ENCODE measurements at regions not wholly inside any gene's neighbourhood (a gene's known extent, or its start where the extent isn't known, plus 50 kb on each side); places are given as distances from the start of the nearest gene placed in this dataset.
"Not testable (repeated sequence)": the region's sequence is repeated elsewhere in the genome, so short reads cannot be mapped to it uniquely, and the experiment has no call there.

- no peak for DNase-seq (ENCODE audit: low spot score)
Observed at GRCh38 chr12:131192951-131193350, 239.2 kb downstream of the ADGRD1 start.

GRCh38 chr12:131194166-131194565 is 240.5 kb downstream of the ADGRD1 start:
- no peak for DNase-seq (ENCODE audit: low spot score)

- DNase-seq (ENCODE audit: low spot score): no peak
Observed at GRCh38 chr12:131195796-131196195, 242.1 kb downstream of the ADGRD1 start.

- no peak for DNase-seq (ENCODE audit: low spot score)
Observed at GRCh38 chr12:131196220-131196619, 242.5 kb downstream of the ADGRD1 start.

GRCh38 chr12:131197490-131197889 is 243.8 kb downstream of the ADGRD1 start:
- no peak for DNase-seq (ENCODE audit: low spot score)

GRCh38 chr12:131199221-131199620 is 245.5 kb downstream of the ADGRD1 start:
- no peak for DNase-seq (ENCODE audit: low spot score)

- not testable (repeated sequence) for DNase-seq (ENCODE audit: low spot score)
Observed at GRCh38 chr12:131201912-131202311, 248.2 kb downstream of the ADGRD1 start.

- DNase-seq (ENCODE audit: low spot score): no peak
Observed at GRCh38 chr12:131202592-131203378, 249.1 kb downstream of the ADGRD1 start.

GRCh38 chr12:131203666-131204415 is 250.1 kb downstream of the ADGRD1 start:
- DNase-seq (ENCODE audit: low spot score): no peak

- no peak for DNase-seq (ENCODE audit: low spot score)
Observed at GRCh38 chr12:131204416-131205274, 250.9 kb downstream of the ADGRD1 start.

- DNase-seq (ENCODE audit: low spot score): not testable (repeated sequence)
Observed at GRCh38 chr12:131205275-131205933, 251.7 kb downstream of the ADGRD1 start.

- not testable (repeated sequence) for DNase-seq (ENCODE audit: low spot score)
Observed at GRCh38 chr12:131206630-131207299, 253.1 kb downstream of the ADGRD1 start.

- DNase-seq (ENCODE audit: low spot score): not testable (repeated sequence)
Observed at GRCh38 chr12:131207300-131207660, 253.6 kb downstream of the ADGRD1 start.

GRCh38 chr12:131207841-131208240 is 254.1 kb downstream of the ADGRD1 start:
- not testable (repeated sequence) for DNase-seq (ENCODE audit: low spot score)

GRCh38 chr12:131208425-131208824 is 254.7 kb downstream of the ADGRD1 start:
- no peak for DNase-seq (ENCODE audit: low spot score)

- no peak for DNase-seq (ENCODE audit: low spot score)
Observed at GRCh38 chr12:131209082-131210070, 255.7 kb downstream of the ADGRD1 start.

- no peak for DNase-seq (ENCODE audit: low spot score)
Observed at GRCh38 chr12:131210506-131211339, 257.0 kb downstream of the ADGRD1 start.

- DNase-seq (ENCODE audit: low spot score): no peak
Observed at GRCh38 chr12:131211340-131211938, 257.7 kb downstream of the ADGRD1 start.

Measured in CD4-positive, alpha-beta T cell treated with Interleukin-2 at 100 ng/mL for 4 hours (primary cell).